Stimulated activated CD4-positive, alpha-beta T cell treated with anti-CD3 and anti-CD28 coated beads, Interleukin-1b, Interleukin-23, amount 100 ng/mL, for 4 hours (primary cell): ENCODE measurements at regions not wholly inside any gene's neighbourhood (a gene's known extent, or its start where the extent isn't known, plus 50 kb on each side); places are given as distances from the start of the nearest gene placed in this dataset.
"Not testable (repeated sequence)": the region's sequence is repeated elsewhere in the genome, so short reads cannot be mapped to it uniquely, and the experiment has no call there.

Experiments
- DNase-seq, 2 donors: peaks; one replicate each; pipeline ENCODE4 v3.0.0-alpha.2; 2020; ENCODE audit warnings: low read depth in 2 of 2

DNA sequence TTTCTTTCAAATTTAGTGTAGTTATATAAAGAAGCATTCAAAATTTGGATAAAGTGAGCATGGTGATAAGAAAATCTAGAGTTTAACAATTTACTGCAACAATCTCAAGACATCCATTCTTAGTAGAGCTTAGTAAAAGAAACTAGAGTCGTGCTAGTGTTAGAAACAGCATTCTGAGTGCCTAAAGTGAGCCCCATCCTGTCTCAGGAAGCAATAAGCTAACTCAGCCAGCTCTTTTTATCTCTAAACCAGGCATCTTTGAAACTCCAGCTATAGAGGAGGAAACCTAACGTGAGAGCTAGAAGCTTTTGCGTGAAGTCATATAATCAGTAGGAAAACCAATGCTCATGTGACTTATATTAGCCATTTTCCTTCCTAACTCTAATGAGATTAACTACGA lies 1187.1 kb upstream of the EPHA6 start:
- no peak for DNase-seq

- no peak for DNase-seq
Measured at GRCh38 chr3:95627697-95628096, 1186.7 kb upstream of the EPHA6 start.

GRCh38 chr3:95629802-95630201 lies 1184.6 kb upstream of the EPHA6 start:
- DNase-seq, result no peak

GRCh38 chr3:95645291-95645690 lies 1169.1 kb upstream of the EPHA6 start:
- DNase-seq, result no peak

GRCh38 chr3:95654570-95655362 lies 1159.6 kb upstream of the EPHA6 start:
- DNase-seq, result no peak

GRCh38 chr3:95655363-95655986 lies 1158.9 kb upstream of the EPHA6 start:
- DNase-seq, result no peak

- no peak for DNase-seq
Measured at GRCh38 chr3:95670765-95671164, 1143.6 kb upstream of the EPHA6 start.

GRCh38 chr3:95673215-95673614 lies 1141.2 kb upstream of the EPHA6 start:
- DNase-seq, result no peak

DNA sequence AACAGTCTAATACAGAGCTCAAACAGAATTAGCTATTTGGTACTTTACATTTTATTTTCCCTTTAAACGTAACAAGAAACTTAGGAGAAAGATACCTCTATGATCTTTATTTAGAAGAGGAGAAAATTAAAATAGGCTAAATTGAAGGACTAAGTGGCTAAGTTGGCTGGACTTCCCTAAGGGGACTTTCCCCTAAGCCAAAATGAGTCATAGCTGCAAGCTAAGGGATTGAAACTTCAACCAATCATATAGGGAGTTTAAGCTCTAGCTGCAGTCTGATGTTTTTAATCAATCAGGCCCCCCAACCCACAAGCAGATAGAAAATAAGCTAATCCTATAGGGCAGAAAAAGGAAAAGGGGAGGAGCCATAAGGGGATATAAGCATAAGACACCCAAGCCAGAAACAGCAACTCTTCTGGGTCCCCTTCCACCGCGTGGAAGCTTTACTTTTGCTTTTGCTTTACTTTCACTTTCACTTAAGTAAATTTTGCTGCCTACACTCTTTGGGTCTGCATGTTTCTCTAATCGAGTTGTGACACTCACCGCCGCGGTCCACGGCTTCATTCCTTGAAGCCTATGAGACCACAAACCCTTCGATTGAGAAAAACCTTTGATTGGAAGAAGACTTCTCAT lies 1108.5 kb upstream of the EPHA6 start:
- no peak for DNase-seq

GRCh38 chr3:95707268-95707667 lies 1107.1 kb upstream of the EPHA6 start:
- no peak for DNase-seq

GRCh38 chr3:95710684-95711083 lies 1103.7 kb upstream of the EPHA6 start:
- no peak for DNase-seq

- DNase-seq, result no peak
Measured at GRCh38 chr3:95711789-95712188, 1102.6 kb upstream of the EPHA6 start.

DNA sequence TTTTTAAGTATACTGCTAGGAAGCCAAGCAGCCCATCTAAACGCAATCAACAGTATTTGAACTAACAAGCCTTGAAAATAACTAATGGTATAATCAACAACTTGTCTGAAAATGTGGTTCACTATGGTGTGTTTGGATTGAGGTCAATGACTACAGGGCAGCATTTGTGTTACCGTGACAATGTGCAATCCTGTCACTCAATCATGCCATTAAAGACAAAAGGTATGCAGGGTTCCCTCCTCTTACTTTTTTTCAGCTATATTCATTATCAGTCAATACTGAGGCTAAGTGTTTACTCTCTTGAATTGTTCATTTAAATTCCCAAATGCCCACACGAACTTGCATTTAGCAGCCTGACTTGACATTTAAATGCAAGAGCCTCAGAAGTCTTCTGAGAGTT lies 1099.3 kb upstream of the EPHA6 start:
- DNase-seq, result no peak

- no peak for DNase-seq
Measured at GRCh38 chr3:95717048-95717447, 1097.3 kb upstream of the EPHA6 start.

DNA sequence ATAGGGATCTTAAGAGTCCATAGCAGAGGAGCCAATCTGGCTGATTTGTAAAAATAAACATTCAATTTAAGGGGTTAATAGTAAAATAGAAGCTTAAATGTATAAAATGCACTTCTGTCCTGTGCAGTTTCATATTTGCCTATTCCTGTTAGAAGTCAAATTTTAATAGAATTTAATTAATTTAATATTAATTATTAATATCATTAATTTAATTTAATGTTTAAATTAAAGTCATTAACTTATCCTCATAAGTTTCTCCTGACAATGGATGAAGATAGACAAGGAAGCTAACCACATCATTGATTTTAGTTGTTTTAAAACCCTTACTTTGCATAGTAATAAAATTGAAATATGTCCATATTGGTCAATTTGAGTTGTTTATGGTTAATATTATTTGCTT lies 1096.2 kb upstream of the EPHA6 start:
- DNase-seq, result no peak

GRCh38 chr3:95719481-95719880 lies 1094.9 kb upstream of the EPHA6 start:
- no peak for DNase-seq

- DNase-seq, result no peak
Measured at GRCh38 chr3:95721938-95722337, 1092.5 kb upstream of the EPHA6 start.

- no peak for DNase-seq
Measured at GRCh38 chr3:95725770-95726169, 1088.6 kb upstream of the EPHA6 start.

GRCh38 chr3:95731753-95732152 lies 1082.6 kb upstream of the EPHA6 start:
- no peak for DNase-seq

DNA sequence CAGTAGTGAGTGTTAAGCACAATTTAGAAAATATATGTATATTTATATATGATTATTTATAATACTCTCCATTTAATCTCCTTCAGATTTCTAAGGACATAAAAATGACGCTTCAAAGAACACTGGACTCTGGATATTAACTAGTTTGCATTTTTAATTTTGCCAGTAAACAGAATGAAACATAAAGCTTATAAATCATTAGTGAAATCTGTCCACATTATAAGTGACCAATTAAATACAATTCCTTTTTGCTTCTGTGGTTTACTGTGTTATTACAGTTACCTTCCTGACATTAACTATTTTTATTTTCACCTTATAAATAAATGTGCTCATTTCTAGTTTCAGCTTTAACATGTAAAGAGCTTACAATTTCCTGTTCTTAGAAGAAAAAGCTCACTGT lies 1081.1 kb upstream of the EPHA6 start:
- no peak for DNase-seq

GRCh38 chr3:95738045-95738444 lies 1076.3 kb upstream of the EPHA6 start:
- DNase-seq, result no peak

DNA sequence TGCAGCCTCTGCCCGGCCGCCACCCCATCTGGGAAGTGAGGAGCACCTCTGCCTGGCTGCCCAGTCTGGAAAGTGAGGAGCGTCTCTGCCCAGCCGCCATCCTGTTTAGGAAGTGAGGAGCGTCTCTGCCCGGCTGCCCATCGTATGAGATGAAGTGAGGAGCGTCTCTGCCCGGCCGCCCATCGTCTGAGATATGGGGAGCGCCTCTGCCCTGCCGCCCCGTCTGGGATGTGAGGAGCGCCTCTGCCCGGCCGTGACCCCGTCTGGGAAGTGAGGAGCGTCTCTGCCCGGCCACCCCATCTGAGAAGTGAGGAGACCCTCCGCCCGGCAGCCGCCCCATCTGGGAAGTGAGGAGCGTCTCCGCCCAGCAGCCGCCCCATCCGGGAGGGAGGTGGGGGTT lies 1069.5 kb upstream of the EPHA6 start:
- DNase-seq, result not testable (repeated sequence)

GRCh38 chr3:95750097-95750496 lies 1064.3 kb upstream of the EPHA6 start:
- DNase-seq, result no peak
